OCI-LY3 (cell line): ENCODE measurements at regions not wholly inside any gene's neighbourhood (a gene's known extent, or its start where the extent isn't known, plus 50 kb on each side); places are given as distances from the start of the nearest gene placed in this dataset.

Experiments used
- H2AFZ ChIP-seq: fragments of 200-600, 300-600 bp; shearing (Covaris generic); 2 replicates; pipeline ENCODE4 v1.6.0; 2014; ENCODE audit warnings: antibody characterized with exemption, low read depth, low read length
- H3K27ac ChIP-seq: fragments of 200-600, 300-600 bp; sonication (generic); 2 replicates; pipeline ENCODE4 v1.5.1; 2014; ENCODE audit warnings: mild to moderate bottlenecking, low read length, moderate library complexity, mixed read lengths
- H3K27me3 ChIP-seq: fragments of 200-600, 300-600 bp; sonication (generic); 2 replicates; pipeline ENCODE4 v1.6.1; 2014; ENCODE audit warnings: low read depth, low read length, mixed read lengths
- H3K36me3 ChIP-seq: fragments of 200-600, 300-600 bp; sonication (generic); replicated peaks from 2 replicates; pipeline ENCODE3; 2014; ENCODE audit warnings: low read depth, low read length, mixed read lengths
- H3K4me1 ChIP-seq: fragments of 300-600, 200-600 bp; sonication (generic); 2 replicates; pipeline ENCODE4 v1.6.1; 2014; ENCODE audit warnings: low read length, mixed read lengths
- H3K4me2 ChIP-seq: fragments of 200-600, 300-600 bp; sonication (generic); 2 replicates; pipeline ENCODE4 v1.6.1; 2014; ENCODE audit warnings: low read length, mixed read lengths
- H3K4me3 ChIP-seq: fragments of 300-600, 200-600 bp; sonication (generic); 2 replicates; pipeline ENCODE4 v1.5.1; 2014; ENCODE audit warnings: antibody characterized with exemption, mild to moderate bottlenecking, low read length, moderate library complexity
- H3K79me2 ChIP-seq: fragments of 300-600, 200-600 bp; shearing (Covaris generic); 2 replicates; pipeline ENCODE4 v1.6.1; 2014; ENCODE audit warnings: mild to moderate bottlenecking, low read length, mixed read lengths
- H3K9ac ChIP-seq: fragments of 300-600, 200-600 bp; shearing (Covaris generic); 2 replicates; pipeline ENCODE4 v1.6.0; 2014; ENCODE audit warnings: mild to moderate bottlenecking, low read length, moderate library complexity
- H3K9me3 ChIP-seq: fragments of 200-600, 300-600 bp; shearing (Covaris generic); 2 replicates; pipeline ENCODE4 v1.6.1; 2014; ENCODE audit warnings: low read length, mixed read lengths; ENCODE audit not compliant: insufficient read depth
- H4K20me1 ChIP-seq: fragments of 200-600, 300-600 bp; sonication (generic); 2 replicates; pipeline ENCODE4 v1.6.1; 2016; ENCODE audit warnings: low read length, mixed read lengths; ENCODE audit not compliant: insufficient read depth
- EZH2phosphoT487 ChIP-seq: fragments of 200-600 bp; shearing (Covaris generic); IDR thresholded peaks from 2 replicates; pipeline ENCODE4 v1.6.1; 2018; ENCODE audit warnings: antibody characterized with exemption, mixed run types, low read depth
- TF ChIP-seq, protein P1 (sequence below): fragments of 200-600, 300-600 bp; sonication (generic); IDR thresholded peaks from 2 replicates; pipeline ENCODE4 v1.5.1; 2014; ENCODE audit warnings: antibody characterized with exemption, low read length, low read depth

GRCh38 chr10:84890706-84891105 lies 562.3 kb downstream of the CCSER2 start:
- Histone ChIP-seq H3K79me2 (no peaks in the 10 kb centered on the region), H2AFZ (no peak overlapping the region), H3K27me3 (no peaks in the 10 kb centered on the region), H3K27ac (no peak overlapping the region), H3K4me1 (no peaks in the 10 kb centered on the region), H3K4me2 (no peak overlapping the region), H3K9me3 (no peaks in the 10 kb centered on the region), H4K20me1 (no peaks in the 10 kb centered on the region), H3K4me3 (no peak overlapping the region), H3K9ac (no peak overlapping the region), H3K36me3 (no peaks in the 10 kb centered on the region)
- TF ChIP-seq, protein P1, sequence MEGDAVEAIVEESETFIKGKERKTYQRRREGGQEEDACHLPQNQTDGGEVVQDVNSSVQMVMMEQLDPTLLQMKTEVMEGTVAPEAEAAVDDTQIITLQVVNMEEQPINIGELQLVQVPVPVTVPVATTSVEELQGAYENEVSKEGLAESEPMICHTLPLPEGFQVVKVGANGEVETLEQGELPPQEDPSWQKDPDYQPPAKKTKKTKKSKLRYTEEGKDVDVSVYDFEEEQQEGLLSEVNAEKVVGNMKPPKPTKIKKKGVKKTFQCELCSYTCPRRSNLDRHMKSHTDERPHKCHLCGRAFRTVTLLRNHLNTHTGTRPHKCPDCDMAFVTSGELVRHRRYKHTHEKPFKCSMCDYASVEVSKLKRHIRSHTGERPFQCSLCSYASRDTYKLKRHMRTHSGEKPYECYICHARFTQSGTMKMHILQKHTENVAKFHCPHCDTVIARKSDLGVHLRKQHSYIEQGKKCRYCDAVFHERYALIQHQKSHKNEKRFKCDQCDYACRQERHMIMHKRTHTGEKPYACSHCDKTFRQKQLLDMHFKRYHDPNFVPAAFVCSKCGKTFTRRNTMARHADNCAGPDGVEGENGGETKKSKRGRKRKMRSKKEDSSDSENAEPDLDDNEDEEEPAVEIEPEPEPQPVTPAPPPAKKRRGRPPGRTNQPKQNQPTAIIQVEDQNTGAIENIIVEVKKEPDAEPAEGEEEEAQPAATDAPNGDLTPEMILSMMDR = no peak
- TF ChIP-seq EZH2phosphoT487 = no peak

- H3K36me3 ChIP-seq = no peaks in the 10 kb centered on the region
- no peak overlapping the region for H3K4me2 ChIP-seq
- no peaks in the 10 kb centered on the region for H3K9me3 ChIP-seq
- no peaks in the 10 kb centered on the region for H3K27me3 ChIP-seq
- no peaks in the 10 kb centered on the region for H3K79me2 ChIP-seq
- TF ChIP-seq, protein P1 = no peak
- no peak for TF ChIP-seq EZH2phosphoT487
- no peak overlapping the region for H2AFZ ChIP-seq
- H3K4me3 ChIP-seq = no peak overlapping the region
- no peaks in the 10 kb centered on the region for H4K20me1 ChIP-seq
- no peaks in the 10 kb centered on the region for H3K4me1 ChIP-seq
- no peak overlapping the region for H3K9ac ChIP-seq
- H3K27ac ChIP-seq = no peak overlapping the region
Measured at GRCh38 chr10:84891631-84892030, 563.2 kb downstream of the CCSER2 start.

DNA sequence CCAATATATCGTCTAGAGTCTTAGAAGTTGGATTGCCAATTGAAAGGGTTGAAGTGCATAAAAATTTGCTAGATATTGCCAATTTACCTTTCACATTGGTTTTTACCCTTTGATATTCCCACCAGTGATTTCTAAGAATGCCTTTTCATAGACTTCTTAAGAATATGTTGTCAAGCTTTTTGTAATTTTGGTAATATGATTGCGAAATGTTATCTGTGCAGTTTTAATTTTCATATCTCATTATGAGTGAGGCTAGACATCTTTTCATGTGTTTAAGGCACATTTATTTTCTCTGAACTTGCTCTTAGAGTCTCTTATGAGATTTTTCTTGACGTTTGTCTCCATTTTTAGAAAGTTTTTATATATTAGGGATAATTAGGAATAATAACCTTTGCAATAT lies 567.2 kb downstream of the CCSER2 start:
- no peak overlapping the region for H3K4me2 ChIP-seq
- H4K20me1 ChIP-seq = no peaks in the 10 kb centered on the region
- H3K4me3 ChIP-seq = no peak overlapping the region
- H3K4me1 ChIP-seq = no peaks in the 10 kb centered on the region
- no peaks in the 10 kb centered on the region for H3K27me3 ChIP-seq
- no peaks in the 10 kb centered on the region for H3K79me2 ChIP-seq
- TF ChIP-seq, protein P1 = no peak
- no peak for TF ChIP-seq EZH2phosphoT487
- H3K9ac ChIP-seq = no peak overlapping the region
- H3K27ac ChIP-seq = no peak overlapping the region
- H3K36me3 ChIP-seq = no peaks in the 10 kb centered on the region
- no peak overlapping the region for H2AFZ ChIP-seq
- H3K9me3 ChIP-seq = no peaks in the 10 kb centered on the region

- Histone ChIP-seq H3K4me3 (no peak overlapping the region), H3K27ac (no peak overlapping the region), H3K4me1 (no peaks in the 10 kb centered on the region), H3K9ac (no peak overlapping the region), H3K27me3 (no peaks in the 10 kb centered on the region), H3K36me3 (no peaks in the 10 kb centered on the region), H4K20me1 (no peaks in the 10 kb centered on the region), H3K9me3 (no peaks in the 10 kb centered on the region), H2AFZ (no peak overlapping the region), H3K79me2 (no peaks in the 10 kb centered on the region), H3K4me2 (no peak overlapping the region)
- TF ChIP-seq, protein P1 = no peak
- TF ChIP-seq EZH2phosphoT487 = no peak
Measured at GRCh38 chr10:84896909-84897308, 568.5 kb downstream of the CCSER2 start.
